K562 (cell line): ENCODE measurements at regions not wholly inside any gene's neighbourhood (a gene's known extent, or its start where the extent isn't known, plus 50 kb on each side); places are given as distances from the start of the nearest gene placed in this dataset.

ENCODE experiments used
- ATAC-seq: fragments of 200-7000 bp; cut with Tn5 transposase; 3 replicates; pipeline ENCODE4 v1.9.1; 2020; ENCODE audit warnings: moderate library complexity
- BruUV-seq: library from RNA; stranded (reverse); fragments of 400-500 nt; replicated peaks from 2 replicates; lab custom pipeline; 2021; lab: Mats Ljungman, UMichigan
- CTCF ChIA-PET: fragments of 300-600 bp; formaldehyde crosslinking; extraction: SDS; loops from one replicate; lab custom pipeline; 2021; ENCODE audit warnings: low intra/inter-chr PET ratio; lab: Yijun Ruan, JAX
- POLR2A ChIA-PET: fragments of 300-600, 350-650 bp; sonication (Branson Sonifier 250); formaldehyde crosslinking; extraction: SDS; loops from one replicate; lab custom pipeline; 2021; ENCODE audit warnings: antibody characterized with exemption, inconsistent platforms; lab: Yijun Ruan, JAX
- DNase-seq, 4 experiments: peaks; one replicate each; pipeline versions ENCODE4 v3.0.0 to v3.0.0-alpha.2; 2011 to 2018; ENCODE audit warnings: low spot score in 3 of 4, mixed read lengths in 3 of 4; ENCODE audit errors: extremely low read depth in 1 of 4
- FAIRE-seq: peaks from 2 replicates; lab custom pipeline; 2011; peaks lifted over from hg19 to GRCh38; lab: Jason Lieb, UNC
- H2AFZ ChIP-seq: 2 replicates; pipeline ENCODE4 v1.6.0; 2011; ENCODE audit warnings: low read depth, low read length, control low read depth, inconsistent platforms
- H3K27ac ChIP-seq: fragments of 200-600 bp; 3 replicates; pipeline ENCODE4 v1.8.0; 2011; ENCODE audit warnings: low read depth, mild to moderate bottlenecking, control low read depth, inconsistent platforms, low read length, moderate library complexity, mixed read lengths; ENCODE audit errors: extremely low read depth
- H3K27me3 ChIP-seq, 2 experiments: fragments of 300-600 bp in 1 of 2; 2 replicates in 1 of 2; 3 replicates in 1 of 2; pipeline versions ENCODE4 v1.6.0 to v1.8.0; 2011; ENCODE audit warnings: inconsistent platforms in 2 of 2, low read length in 2 of 2, mild to moderate bottlenecking in 1 of 2, mixed read lengths in 1 of 2, moderate library complexity in 1 of 2; ENCODE audit not compliant: control insufficient read depth in 2 of 2, insufficient read depth in 2 of 2
- H3K36me3 ChIP-seq: fragments of 300-600 bp; 3 replicates; pipeline ENCODE4 v1.8.0; 2011; ENCODE audit warnings: mild to moderate bottlenecking, low read length, inconsistent platforms; ENCODE audit not compliant: control insufficient read depth, insufficient read depth
- H3K4me1 ChIP-seq, 2 experiments: fragments of 200-600 bp in 1 of 2; replicated peaks in 1 of 2; 2 replicates in 1 of 2; 3 replicates in 1 of 2; pipeline versions ENCODE4 v1.5.1 to v1.8.0; 2011; ENCODE audit warnings: inconsistent platforms in 2 of 2, low read length in 2 of 2, mild to moderate bottlenecking in 1 of 2, mixed read lengths in 1 of 2, moderate library complexity in 1 of 2; ENCODE audit not compliant: control insufficient read depth in 2 of 2, insufficient read depth in 2 of 2
- H3K4me2 ChIP-seq: 2 replicates; pipeline ENCODE4 v1.6.1; 2011; ENCODE audit warnings: low read length, control low read depth, inconsistent platforms, mixed read lengths; ENCODE audit not compliant: insufficient read depth
- H3K4me3 ChIP-seq: fragments of 200-600 bp; sonication (generic), shearing (Covaris generic); 2 replicates; pipeline ENCODE4 v1.5.1; 2016; ENCODE audit warnings: control low read depth, inconsistent platforms
- H3K79me2 ChIP-seq: fragments of 200-600 bp; 3 replicates; pipeline ENCODE4 v1.8.0; 2011; ENCODE audit warnings: low read length, inconsistent platforms; ENCODE audit not compliant: control insufficient read depth, insufficient read depth
- H3K9ac ChIP-seq, 2 experiments: 2 replicates each; pipeline versions ENCODE4 v1.6.0 to v1.6.1; 2011; ENCODE audit warnings: low read depth in 2 of 2, low read length in 2 of 2, control low read depth in 1 of 2, inconsistent platforms in 1 of 2, mild to moderate bottlenecking in 1 of 2, mixed read lengths in 1 of 2; ENCODE audit not compliant: insufficient read depth in 1 of 2
- H3K9me1 ChIP-seq: one replicate; pipeline ENCODE4 v1.6.0; 2011; ENCODE audit warnings: inconsistent platforms, mild to moderate bottlenecking, low read length, moderate library complexity; ENCODE audit not compliant: control insufficient read depth, insufficient read depth
- H3K9me3 ChIP-seq: replicated peaks from 2 replicates; pipeline ENCODE4 v1.5.1; 2011; ENCODE audit warnings: low read depth, low read length, inconsistent platforms; ENCODE audit not compliant: control insufficient read depth, insufficient read depth
- H4K20me1 ChIP-seq: replicated peaks from 2 replicates; pipeline ENCODE4 v1.6.1; 2011; ENCODE audit warnings: low read length, inconsistent platforms, mixed read lengths; ENCODE audit not compliant: control insufficient read depth, insufficient read depth
- CEBPG ChIP-seq, 3 experiments: fragments of 200-800 bp in 1 of 3; sonication (Bioruptor generic) in 1 of 3; sonication (generic) in 1 of 3; formaldehyde crosslinking in 1 of 3; IDR thresholded peaks in 2 of 3; conservative IDR thresholded peaks in 1 of 3; 2 replicates each; pipeline versions ENCODE4 v1.6.1 to v1.8.0; 2016 to 2022; ENCODE audit warnings: missing compliant biosample characterization in 2 of 3, missing genetic modification characterization in 2 of 3, mild to moderate bottlenecking in 1 of 3, missing genetic modification reagents in 1 of 3
- PRDM10 ChIP-seq: fragments of 450-650 bp; IDR thresholded peaks from 2 replicates; pipeline ENCODE4 v1.6.1; 2018; ENCODE audit not compliant: partially characterized antibody
- WGBS: fragments of 100-300 bp; shearing (Covaris generic); methylation state at CpG from one replicate; pipeline ENCODE4 v1.1.6; 2016; ENCODE audit warnings: low coverage, mixed read lengths; ENCODE audit not compliant: insufficient coverage; ENCODE audit errors: missing lambda C conversion rate; 5-methylcytosine and 5-hydroxymethylcytosine counted together
- in situ Hi-C: fragments of 300-500 bp; cut with MboI; formaldehyde crosslinking; loops from 4 replicates; pipeline ENCODE4 v1.15.0; 2018; ENCODE audit warnings: inconsistent platforms, mixed read lengths
- intact Hi-C: fragments of 100-400 bp; cut with micrococcal nuclease; formaldehyde crosslinking; loops from 2 replicates; pipeline ENCODE4 v1.14.2; 2022

DNA sequence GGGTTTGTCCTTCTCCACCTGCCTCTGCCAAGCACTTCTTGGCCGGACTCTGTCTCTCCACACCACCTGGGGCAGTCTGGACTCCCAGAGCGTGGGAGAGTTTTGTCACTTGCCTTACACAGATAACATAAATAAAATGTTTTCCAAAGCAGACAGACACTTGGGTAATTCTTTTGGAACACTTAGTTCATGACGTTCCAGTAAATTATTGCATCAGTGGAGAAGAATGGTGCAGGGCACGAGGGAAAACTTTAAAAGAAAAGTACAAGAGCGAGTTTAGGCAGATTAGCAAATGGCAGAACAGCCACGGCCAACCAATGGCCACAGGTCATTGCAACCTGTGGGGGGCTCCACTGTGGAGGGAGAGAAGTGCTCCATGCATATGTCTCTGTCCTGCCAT, 170.6 kb upstream of the GRB10 start:
- Histone ChIP-seq H3K9me3 (no peaks in the 10 kb centered on the region), H2AFZ (no peak overlapping the region), H3K79me2 (no peaks in the 10 kb centered on the region)
- 0% methylated on average over 6 of the region's 6 CpGs for WGBS
- peak; percentile 59; the same call in 2 of the 3 replicates for ATAC-seq
- TF ChIP-seq PRDM10 (no peak), CEBPG (CRISPR knock-in tag; IDR thresholded peaks at IDR 0.05) (no peak), CEBPG (tag; conservative IDR thresholded peaks at IDR 0.05 in 1 of 2, IDR thresholded peaks at IDR 0.05 in 1 of 2) (peak in 1 of 2 experiments; percentile 23; a peak in 1 of 4 replicates)
- TF ChIP-seq, all 486 proteins: peak for 1
- Histone ChIP-seq H4K20me1 (no peaks in the 10 kb centered on the region), H3K27me3 (peaks cover 9 to 32% of the 10 kb centered on the region in 2 experiments), H3K4me3 (no peak overlapping the region), H3K9me1 (no peaks in the 10 kb centered on the region), H3K27ac (no peak overlapping the region), H3K4me2 (no peak overlapping the region), H3K36me3 (no peaks in the 10 kb centered on the region), H3K4me1 (no peaks in the 10 kb centered on the region), H3K9ac (no peak overlapping the region)
- DNase-seq (no peak), FAIRE-seq (no peak)
- POLR2A ChIA-PET = interaction anchor here (0.6 kb wide), 1 partner anchor 282 kb away, joined by 3 read pairs; no protein-coding TSS in a partner anchor
- CTCF ChIA-PET = no interaction called here
- BruUV-seq = no TSS peak
- in situ Hi-C loops = no loop called here
- intact Hi-C loops = no loop called here
